GM18868 (cell line): ENCODE measurements at regions not wholly inside any gene's neighbourhood (a gene's known extent, or its start where the extent isn't known, plus 50 kb on each side); places are given as distances from the start of the nearest gene placed in this dataset.
"Not testable (repeated sequence)": the region's sequence is repeated elsewhere in the genome, so short reads cannot be mapped to it uniquely, and the experiment has no call there.

Experiments
- ATAC-seq: cut with Tn5 transposase; IDR thresholded peaks from one replicate; pipeline ENCODE4 v1.9.1; 2021; ENCODE audit warnings: mild to moderate bottlenecking, moderate library complexity; ENCODE audit not compliant: unreplicated experiment

GRCh38 chr2:91520972-91521535, 2829.6 kb downstream of the RPIA start:
- ATAC-seq = not testable (repeated sequence)

DNA sequence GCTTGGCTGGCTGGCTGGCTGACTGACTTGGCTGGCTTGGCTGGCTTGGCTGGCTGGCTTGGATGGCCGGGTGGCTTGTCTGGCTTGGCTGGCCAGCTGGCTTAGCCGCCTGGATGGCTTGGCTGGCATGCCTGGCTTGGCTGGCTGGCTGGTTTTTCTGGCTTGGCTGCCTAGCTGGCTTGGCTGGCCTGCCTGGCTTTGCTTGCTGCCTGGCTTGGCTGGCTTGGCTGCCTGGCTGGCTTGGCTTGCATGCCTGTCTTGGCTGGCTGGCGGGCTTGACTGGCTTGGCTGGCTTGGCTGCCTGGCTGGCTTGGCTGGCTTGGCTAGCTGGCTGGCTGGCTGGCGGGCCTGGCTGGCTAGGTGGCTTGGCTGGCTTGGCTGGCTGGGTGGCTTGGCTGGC, 2830.5 kb downstream of the RPIA start:
- not testable (repeated sequence) for ATAC-seq

DNA sequence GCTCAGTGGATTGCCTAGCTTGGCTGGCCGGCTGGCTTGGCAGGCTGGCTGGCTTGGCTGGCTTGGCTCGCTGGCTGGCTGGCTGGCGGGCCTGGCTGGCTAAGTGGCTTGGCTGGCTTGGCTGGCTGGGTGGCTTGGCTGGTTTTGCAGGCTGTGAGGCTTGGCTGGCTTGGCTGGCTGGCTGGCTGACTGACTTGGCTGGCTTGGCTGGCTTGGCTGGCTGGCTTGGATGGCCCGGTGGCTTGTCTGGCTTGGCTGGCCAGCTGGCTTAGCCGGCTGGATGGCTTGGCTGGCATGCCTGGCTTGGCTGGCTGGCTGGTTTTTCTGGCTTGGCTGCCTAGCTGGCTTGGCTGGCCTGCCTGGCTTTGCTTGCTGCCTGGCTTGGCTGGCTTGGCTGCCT, 2831.4 kb downstream of the RPIA start:
- ATAC-seq = not testable (repeated sequence)

- not testable (repeated sequence) for ATAC-seq
These were observed 2832.3 kb downstream of the RPIA start for GRCh38 chr2:91523751-91524150.

- ATAC-seq = not testable (repeated sequence)
These were observed 2834.1 kb downstream of the RPIA start for GRCh38 chr2:91525587-91525986.

GRCh38 chr2:91526083-91526482, 2834.6 kb downstream of the RPIA start:
- not testable (repeated sequence) for ATAC-seq

DNA sequence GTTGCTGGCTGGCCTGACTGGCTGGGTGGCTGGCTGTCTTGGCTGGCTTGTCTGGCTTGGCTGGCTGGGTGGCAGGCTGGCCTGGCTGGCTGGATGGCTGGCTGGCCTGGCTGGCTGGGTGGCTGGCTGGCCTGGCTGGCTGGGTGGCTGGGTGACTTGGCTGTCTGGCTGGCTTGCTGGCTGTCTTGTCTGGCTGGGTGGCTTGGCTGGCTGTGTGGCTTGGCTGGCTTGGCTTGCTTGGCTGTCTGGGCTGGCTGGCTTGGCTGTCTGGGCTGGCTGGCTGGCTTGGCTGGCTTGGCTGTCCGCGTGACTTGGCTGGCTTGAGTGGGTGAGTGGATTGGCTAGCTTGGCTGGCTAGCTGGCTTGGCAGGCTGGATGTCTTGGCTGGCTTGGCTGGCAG, 2835.6 kb downstream of the RPIA start:
- ATAC-seq = not testable (repeated sequence)

GRCh38 chr2:91527491-91528031, 2836.1 kb downstream of the RPIA start:
- ATAC-seq = not testable (repeated sequence)

DNA sequence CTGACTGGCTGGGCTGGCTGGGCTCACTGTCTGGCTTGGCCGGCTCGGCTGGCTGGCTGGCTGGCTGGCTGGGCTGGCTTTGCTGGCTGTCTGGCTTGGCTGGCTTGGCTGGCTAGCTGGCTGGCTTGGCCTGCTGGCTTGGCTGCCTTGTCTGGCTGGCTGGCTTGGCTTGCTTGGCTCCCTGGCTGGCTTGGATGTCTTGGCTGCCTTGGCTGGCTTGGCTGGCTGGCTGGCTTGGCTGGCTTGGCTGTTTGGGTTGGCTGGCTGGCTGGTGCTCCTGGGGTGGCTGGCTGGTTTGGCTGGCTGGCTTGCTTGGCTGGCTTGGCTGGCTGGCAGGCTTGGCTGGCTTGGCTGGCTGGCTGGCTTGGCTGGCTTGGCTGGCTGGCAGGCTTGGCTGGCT, 2836.9 kb downstream of the RPIA start:
- not testable (repeated sequence) for ATAC-seq

DNA sequence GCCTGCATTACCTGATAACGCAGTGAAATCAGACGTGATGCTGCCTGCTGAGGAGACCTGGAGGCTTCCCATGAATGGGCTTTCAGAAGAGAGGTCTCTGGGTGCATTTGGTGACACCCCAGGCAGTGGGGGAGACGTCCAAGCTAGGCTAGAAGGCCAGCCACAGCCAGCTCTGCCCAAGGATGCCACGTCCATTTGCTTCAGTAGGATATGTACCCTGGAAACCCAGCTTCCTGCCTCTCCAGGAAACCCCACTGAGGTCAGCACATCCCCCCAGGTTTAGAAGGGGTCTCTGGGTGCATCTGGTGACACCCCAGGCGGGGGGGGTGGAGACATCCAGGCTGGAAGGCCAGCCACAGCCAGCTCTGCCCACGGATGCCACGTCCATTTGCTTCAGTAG, 2844.6 kb downstream of the RPIA start:
- not testable (repeated sequence) for ATAC-seq

DNA sequence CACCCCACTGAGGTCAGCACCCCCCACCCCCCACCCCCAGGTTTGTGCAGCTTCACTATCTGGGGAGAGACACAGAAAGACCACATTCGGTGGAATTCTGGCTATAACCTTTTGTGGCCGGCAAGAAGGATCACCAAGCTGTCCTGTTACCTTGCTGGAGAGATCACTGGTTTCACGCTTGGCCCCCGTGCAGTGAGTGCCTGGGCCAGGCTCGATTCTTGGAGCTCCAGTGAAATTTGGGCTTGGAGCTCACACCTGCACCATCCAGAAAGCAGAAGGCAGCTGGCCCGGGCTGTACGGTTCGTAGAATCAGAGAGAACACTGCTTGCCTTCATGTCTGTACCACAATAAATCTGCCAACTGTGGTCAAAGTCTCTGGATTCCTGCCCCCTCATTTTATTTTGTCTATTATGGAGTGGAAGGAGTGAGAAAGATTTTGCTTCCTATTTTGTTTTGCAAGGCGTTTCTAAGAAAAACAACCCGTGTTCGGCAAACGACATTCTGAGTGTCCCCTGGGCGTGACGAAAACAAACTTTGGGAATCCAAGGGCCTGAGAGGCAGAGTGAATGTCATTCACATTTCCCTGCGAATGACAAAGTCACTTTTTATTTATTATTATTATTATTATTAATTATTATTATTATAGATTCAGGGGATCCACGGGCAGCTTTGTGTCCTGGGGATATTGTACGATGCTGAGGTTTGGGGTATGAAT, 2845.2 kb downstream of the RPIA start:
- ATAC-seq = not testable (repeated sequence)

DNA sequence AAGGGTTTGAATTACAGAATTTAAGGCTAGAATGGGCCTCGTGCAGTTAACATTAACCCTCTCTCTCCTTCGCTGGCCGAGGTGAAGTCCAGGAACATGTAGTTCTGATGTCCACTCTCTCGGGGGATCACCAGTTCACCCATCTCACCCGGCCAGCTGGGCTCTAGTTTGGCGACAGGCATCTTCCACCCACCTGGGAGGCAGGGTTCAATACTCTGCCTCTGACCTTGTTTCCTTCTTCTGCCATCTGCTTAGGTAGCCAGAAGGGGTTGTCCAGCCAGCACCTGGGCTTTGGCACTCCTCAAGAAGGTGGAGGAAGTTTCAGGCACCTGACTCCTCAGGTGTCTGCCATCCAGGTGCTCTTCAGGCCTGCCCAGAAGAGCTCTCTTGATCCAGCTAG, 2857.8 kb downstream of the RPIA start:
- ATAC-seq = not testable (repeated sequence)

DNA sequence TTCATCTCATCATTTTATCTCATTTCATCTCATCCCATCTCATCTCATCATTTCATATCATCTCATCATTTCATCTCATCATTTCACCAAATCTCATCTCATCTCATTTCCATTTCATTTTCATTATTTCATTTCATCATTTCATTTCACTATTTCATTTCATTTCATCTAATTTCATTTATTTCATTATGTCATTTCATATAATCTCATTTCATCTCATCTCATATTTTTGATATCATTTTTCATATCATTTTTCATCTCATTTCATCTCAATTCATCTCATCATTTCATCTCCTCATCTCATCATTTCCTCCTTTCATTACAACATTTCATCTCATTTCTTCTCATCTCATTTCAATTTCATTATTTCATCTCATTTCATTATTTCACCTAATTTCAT, 2866.8 kb downstream of the RPIA start:
- not testable (repeated sequence) for ATAC-seq

DNA sequence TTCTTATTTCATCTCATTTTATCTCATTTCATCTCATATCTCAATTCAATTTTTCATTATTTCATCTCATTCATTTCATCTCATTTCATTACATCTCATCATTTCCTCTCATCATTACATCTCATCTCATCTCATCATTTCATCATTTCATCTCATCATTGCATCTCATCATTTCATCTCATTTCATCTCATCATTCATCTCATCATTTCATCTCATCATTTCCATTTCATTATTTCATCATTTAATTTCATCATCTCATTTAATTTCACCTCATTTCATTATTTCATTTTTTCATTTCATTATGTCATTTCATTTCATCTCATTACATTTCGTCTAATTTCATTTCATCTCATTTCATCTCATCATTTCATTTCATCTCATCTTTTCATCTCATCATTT, 2867.8 kb downstream of the RPIA start:
- not testable (repeated sequence) for ATAC-seq

DNA sequence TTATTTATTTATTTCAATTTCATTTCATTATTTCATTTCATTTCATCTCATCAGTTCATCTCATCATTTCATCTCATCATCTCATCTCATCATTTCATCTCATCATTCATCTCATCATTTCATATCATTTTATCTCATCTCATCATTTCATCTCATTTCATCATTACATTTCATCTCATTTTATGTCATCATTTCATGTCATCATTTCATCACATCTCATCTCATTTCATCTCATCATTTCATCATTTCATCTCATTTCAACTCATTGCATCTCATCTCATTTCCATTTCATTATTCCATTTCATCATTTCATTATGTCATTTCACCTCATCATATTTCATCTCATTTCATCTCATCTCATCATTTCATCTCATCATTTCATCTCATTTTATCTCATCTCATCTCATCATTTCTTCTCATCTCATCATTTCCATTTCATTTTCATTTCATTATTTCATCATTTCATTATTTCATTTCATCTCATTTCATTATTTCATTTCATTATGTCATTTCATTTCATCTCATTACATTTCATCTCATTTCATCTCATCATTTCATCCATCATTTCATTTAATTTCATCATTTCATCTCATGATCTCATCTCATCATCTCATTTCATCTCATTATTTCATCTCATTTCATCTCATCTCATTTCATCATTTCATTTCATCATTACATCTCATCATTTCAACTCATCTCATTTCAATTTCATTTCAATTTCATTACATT, 2868.6 kb downstream of the RPIA start:
- ATAC-seq = not testable (repeated sequence)

- ATAC-seq = not testable (repeated sequence)
These were observed 2870.7 kb downstream of the RPIA start for GRCh38 chr2:91562184-91562583.

GRCh38 chr2:91564700-91565099, 2873.2 kb downstream of the RPIA start:
- ATAC-seq = not testable (repeated sequence)

DNA sequence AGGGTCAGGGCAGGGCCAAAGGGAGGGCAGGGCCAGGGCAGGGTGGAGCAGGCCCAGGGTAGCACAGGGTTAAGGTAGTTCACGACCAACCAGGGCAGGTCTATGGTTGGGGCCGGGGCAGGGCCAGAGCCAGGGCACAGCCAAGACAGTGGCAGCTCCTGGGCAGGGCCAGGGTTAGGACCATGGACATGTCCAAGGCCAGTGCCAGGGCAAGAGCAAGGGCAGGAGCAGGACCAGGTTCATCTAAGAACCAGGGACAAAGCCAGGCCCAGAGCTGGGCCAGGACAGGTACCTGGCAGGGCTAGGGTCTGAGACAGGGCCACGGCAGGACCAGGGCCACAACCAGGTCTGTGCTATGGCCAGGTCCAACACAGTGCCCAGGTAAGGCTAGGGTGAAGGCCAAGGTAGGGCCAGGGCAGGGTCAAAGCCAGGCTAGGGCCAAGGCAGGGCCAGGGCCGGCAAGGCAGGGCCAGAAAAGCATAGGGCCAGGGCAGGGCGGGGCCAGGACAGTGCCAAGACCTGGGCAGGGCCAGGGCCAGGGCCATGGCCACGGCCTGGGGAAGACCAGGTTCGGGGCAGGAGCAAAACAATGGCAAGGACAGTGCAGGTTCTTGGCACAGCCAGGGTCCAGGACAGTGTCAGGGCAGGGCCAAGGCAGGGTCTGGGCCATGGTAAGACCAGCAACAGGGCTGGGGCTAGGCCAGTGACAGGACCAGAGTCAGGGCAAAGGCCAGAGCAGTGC, 2874.4 kb downstream of the RPIA start:
- ATAC-seq = not testable (repeated sequence)

GRCh38 chr2:91566611-91567010, 2875.1 kb downstream of the RPIA start:
- not testable (repeated sequence) for ATAC-seq

GRCh38 chr2:91567546-91568335, 2876.3 kb downstream of the RPIA start:
- not testable (repeated sequence) for ATAC-seq
